Endothelial cell of umbilical vein (primary cell): ENCODE measurements at regions not wholly inside any gene's neighbourhood (a gene's known extent, or its start where the extent isn't known, plus 50 kb on each side); places are given as distances from the start of the nearest gene placed in this dataset.

Source experiments
- BruUV-seq: library from RNA; stranded (reverse); fragments of 400-500 nt; replicated peaks from 2 replicates; lab custom pipeline; 2021; lab: Mats Ljungman, UMichigan
- CTCF ChIA-PET: fragments of 300-600, 350-600 bp; sonication (Branson Sonifier 250); formaldehyde crosslinking; loops from one replicate; lab custom pipeline; 2021; ENCODE audit warnings: antibody characterized with exemption, inconsistent platforms; lab: Charles Lee
- POLR2A ChIA-PET: fragments of 300-600, 350-600 bp; sonication (Branson Sonifier 250); formaldehyde crosslinking; loops from one replicate; lab custom pipeline; 2021; ENCODE audit warnings: antibody characterized with exemption, inconsistent platforms; lab: Charles Lee
- DNase-seq: peaks from one replicate; pipeline ENCODE4 v3.0.0-alpha.2; 2011; ENCODE audit warnings: low read depth, low spot score
- FAIRE-seq: peaks from 2 replicates; lab custom pipeline; 2011; peaks lifted over from hg19 to GRCh38; lab: Jason Lieb, UNC
- H2AFZ ChIP-seq: 2 replicates; pipeline ENCODE4 v1.6.0; 2012; ENCODE audit warnings: low read depth, low read length, control low read depth, inconsistent platforms
- H3K27ac ChIP-seq: 2 replicates; pipeline ENCODE4 v1.5.1; 2011; ENCODE audit warnings: low read depth, mild to moderate bottlenecking, control low read depth, low read length, moderate library complexity; ENCODE audit not compliant: insufficient read depth
- H3K27me3 ChIP-seq, 2 experiments: 2 replicates each; pipeline versions ENCODE4 v1.6.0 to v1.6.1; 2011; ENCODE audit warnings: low read length in 2 of 2, mixed read lengths in 1 of 2; ENCODE audit not compliant: control insufficient read depth in 2 of 2, insufficient read depth in 2 of 2
- H3K36me3 ChIP-seq, 2 experiments: 2 replicates in 1 of 2; 3 replicates in 1 of 2; pipeline ENCODE4 v1.5.1; 2011; ENCODE audit warnings: low read length in 2 of 2, mild to moderate bottlenecking in 1 of 2, moderate library complexity in 1 of 2; ENCODE audit not compliant: control insufficient read depth in 2 of 2, insufficient read depth in 2 of 2; ENCODE audit errors: extremely low read depth in 1 of 2
- H3K4me1 ChIP-seq: 3 replicates; pipeline ENCODE4 v1.5.1; 2011; ENCODE audit warnings: mild to moderate bottlenecking, low read length; ENCODE audit not compliant: control insufficient read depth, insufficient read depth; ENCODE audit errors: extremely low read depth
- H3K4me2 ChIP-seq: 2 replicates; pipeline ENCODE4 v1.6.1; 2011; ENCODE audit warnings: low read length, control low read depth, mixed read lengths; ENCODE audit not compliant: insufficient read depth
- H3K4me3 ChIP-seq, 3 experiments: fragments of 200-600 bp in 1 of 3; sonication (generic), shearing (Covaris generic) in 1 of 3; replicated peaks in 1 of 3; 2 replicates each; pipeline ENCODE4 v1.5.1; 2011 to 2016; ENCODE audit warnings: control low read depth in 3 of 3, low read length in 3 of 3, mild to moderate bottlenecking in 2 of 3, inconsistent platforms in 1 of 3, low read depth in 1 of 3, moderate library complexity in 1 of 3; ENCODE audit not compliant: insufficient read depth in 1 of 3
- H3K79me2 ChIP-seq: 2 replicates; pipeline ENCODE4 v1.6.0; 2012; ENCODE audit warnings: low read length, inconsistent platforms; ENCODE audit not compliant: control insufficient read depth, insufficient read depth
- H3K9ac ChIP-seq: replicated peaks from 2 replicates; pipeline ENCODE3; 2011; ENCODE audit warnings: low read length, control low read depth; ENCODE audit not compliant: insufficient read depth; ENCODE audit errors: extremely low read depth
- H3K9me1 ChIP-seq: replicated peaks from 3 replicates; pipeline ENCODE4 v1.6.0; 2011; ENCODE audit warnings: mild to moderate bottlenecking, low read length; ENCODE audit not compliant: control insufficient read depth, insufficient read depth; ENCODE audit errors: extremely low read depth
- H3K9me3 ChIP-seq: replicated peaks from 2 replicates; pipeline ENCODE4 v1.5.1; 2012; ENCODE audit warnings: low read length, inconsistent platforms; ENCODE audit not compliant: control insufficient read depth, insufficient read depth
- H4K20me1 ChIP-seq: replicated peaks from 2 replicates; pipeline ENCODE3; 2011; ENCODE audit warnings: mild to moderate bottlenecking, low read length; ENCODE audit not compliant: control insufficient read depth, insufficient read depth; ENCODE audit errors: extremely low read depth
- CTCF ChIP-seq, 2 donors: IDR thresholded peaks; 1 replicate in 1 of 2; 2 replicates in 1 of 2; pipeline ENCODE4 v1.5.1; 2011; ENCODE audit warnings: low read length in 2 of 2, mild to moderate bottlenecking in 2 of 2, moderate library complexity in 2 of 2, control low read depth in 1 of 2, inconsistent platforms in 1 of 2, low read depth in 1 of 2; ENCODE audit not compliant: insufficient read depth in 1 of 2; ENCODE audit errors: extremely low read depth in 1 of 2
- EZH2 ChIP-seq: IDR thresholded peaks from 2 replicates; pipeline ENCODE4 v1.6.1; 2012; ENCODE audit warnings: borderline replicate concordance, low read depth, mild to moderate bottlenecking, moderate library complexity, low read length, inconsistent platforms; ENCODE audit not compliant: severe bottlenecking
- FOS ChIP-seq: IDR thresholded peaks from 2 replicates; pipeline ENCODE4 v1.6.1; 2011; ENCODE audit warnings: mild to moderate bottlenecking, low read length, moderate library complexity, borderline replicate concordance; ENCODE audit not compliant: insufficient read depth
- GATA2 ChIP-seq: IDR thresholded peaks from 2 replicates; pipeline ENCODE4 v1.7.0; 2011; ENCODE audit warnings: low read depth, mild to moderate bottlenecking, moderate library complexity, mixed read lengths, low read length; ENCODE audit not compliant: insufficient read length, insufficient read depth
- JUN ChIP-seq: IDR thresholded peaks from 2 replicates; pipeline ENCODE4 v1.6.1; 2011; ENCODE audit warnings: borderline replicate concordance, low read depth; ENCODE audit not compliant: insufficient read length, insufficient read depth
- MYC ChIP-seq: IDR thresholded peaks from one replicate; pipeline ENCODE4 v1.6.1; 2011; ENCODE audit warnings: mild to moderate bottlenecking, low read depth, low read length
- POLR2A ChIP-seq: IDR thresholded peaks from 2 replicates; pipeline ENCODE4 v1.6.1; 2012; ENCODE audit warnings: low read depth, mild to moderate bottlenecking, control low read depth, low read length
- POLR2AphosphoS5 ChIP-seq: IDR thresholded peaks from 2 replicates; pipeline ENCODE4 v1.6.1; 2012; ENCODE audit warnings: low read depth, mild to moderate bottlenecking, control low read depth, low read length, moderate library complexity; ENCODE audit not compliant: insufficient read depth
- dilution Hi-C: fragments of 300-500 bp; cut with MboI; formaldehyde crosslinking; loops from one replicate; pipeline ENCODE4 v1.15.0; 2019; ENCODE audit warnings: low sequenced_read_pairs; ENCODE audit not compliant: extremely low pct_ligation_motif_present
- intact Hi-C: fragments of 100-400 bp; cut with micrococcal nuclease; formaldehyde crosslinking; loops from one replicate; pipeline ENCODE4 v1.10.0; 2022
- TF ChIP-seq, protein P1 (sequence below): IDR thresholded peaks from 2 replicates; pipeline ENCODE4 v1.6.1; 2011; ENCODE audit not compliant: insufficient read depth, insufficient read length

GRCh38 chr4:182126096-182126495 lies 117.1 kb upstream of the TENM3 start:
- Histone ChIP-seq H3K9ac (no peak overlapping the region), H3K4me2 (no peak overlapping the region), H3K79me2 (no peaks in the 10 kb centered on the region), H2AFZ (no peak overlapping the region), H3K9me3 (peaks cover 2% of the 10 kb centered on the region), H3K27ac (no peak overlapping the region), H3K4me3 (no peak overlapping the region), H3K4me1 (no peaks in the 10 kb centered on the region), H4K20me1 (no peaks in the 10 kb centered on the region), H3K27me3 (no peaks in the 10 kb centered on the region), H3K36me3 (no peaks in the 10 kb centered on the region), H3K9me1 (no peaks in the 10 kb centered on the region)
- DNase-seq (no peak), FAIRE-seq (no peak)
- intact Hi-C loops: no loop called here
- TF ChIP-seq FOS (no peak), POLR2A (no peak), MYC (no peak), POLR2AphosphoS5 (no peak), GATA2 (no peak), JUN (no peak), EZH2 (no peak), CTCF (IDR thresholded peaks at IDR 0.05; ENCODE audit: extremely low read depth in 1 of 2, insufficient read depth in 1 of 2, low read depth in 1 of 2, low read length in 2 of 2) (no peak)
- TF ChIP-seq, protein P1, sequence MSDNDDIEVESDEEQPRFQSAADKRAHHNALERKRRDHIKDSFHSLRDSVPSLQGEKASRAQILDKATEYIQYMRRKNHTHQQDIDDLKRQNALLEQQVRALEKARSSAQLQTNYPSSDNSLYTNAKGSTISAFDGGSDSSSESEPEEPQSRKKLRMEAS: no peak
- BruUV-seq: no TSS peak
- CTCF ChIA-PET: no interaction called here
- POLR2A ChIA-PET: no interaction called here
- dilution Hi-C loops: no loop called here
